ENCODE measurements at regions not wholly inside any gene's neighbourhood (a gene's known extent, or its start where the extent isn't known, plus 50 kb on each side); places are given as distances from the start of the nearest gene placed in this dataset.

DNA sequence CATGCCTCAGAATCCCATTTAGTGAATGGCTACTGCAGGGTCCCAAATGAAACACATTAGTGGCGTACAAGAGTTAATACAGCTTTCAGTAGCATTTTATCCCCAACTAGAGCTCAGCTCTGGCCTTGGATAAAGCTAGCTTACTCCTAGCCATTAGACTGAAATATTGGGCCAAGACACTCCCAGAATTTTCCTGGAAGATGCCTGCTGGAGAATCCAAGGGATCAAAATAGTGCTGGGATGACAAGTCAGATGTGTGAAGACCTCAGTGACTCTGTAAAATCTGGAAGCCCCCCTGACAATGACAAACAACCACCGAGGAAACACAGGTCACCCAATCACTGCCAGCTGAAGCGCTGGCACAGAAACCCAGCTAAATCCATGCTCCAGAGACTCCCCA lies 303.1 kb upstream of the SORL1-AS1 start:
- POLR2A ChIA-PET (ENCODE audit: unreplicated experiment): no interaction called here

DNA sequence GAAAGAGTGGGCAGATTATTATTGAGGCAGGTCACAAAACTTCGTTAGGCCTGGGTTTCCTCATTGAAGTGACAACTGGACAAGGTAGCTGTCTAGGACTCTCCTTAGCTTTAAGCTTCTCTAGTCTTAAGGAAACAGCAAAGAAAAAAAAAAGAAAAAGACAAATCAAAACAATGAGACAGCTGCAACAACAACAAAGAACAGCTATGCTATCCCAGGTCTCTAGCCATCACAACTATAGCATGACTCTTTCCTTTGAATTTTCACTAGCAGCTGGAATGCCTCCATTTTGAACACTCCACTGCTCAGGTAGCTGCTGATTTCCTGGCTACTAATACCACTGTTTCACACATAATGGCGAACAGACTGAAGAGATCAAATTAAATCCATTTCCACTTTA lies 302.4 kb upstream of the SORL1-AS1 start:
- DNase-seq: no peak
- Histone ChIP-seq H3K4me2 (no peak overlapping the region), H3K4me3 (no peak overlapping the region), H4K20me1 (ENCODE audit: insufficient read depth) (no peaks in the 10 kb centered on the region), H3K27me3 (ENCODE audit: insufficient read depth, low read depth) (peaks cover 6% of the 10 kb centered on the region; the same call in 1 of the 2 replicates), H3K9me2 (ENCODE audit: insufficient read depth) (no peaks in the 10 kb centered on the region), H3K79me2 (ENCODE audit: low read depth) (no peaks in the 10 kb centered on the region), H3K4me1 (replicated peaks; ENCODE audit: insufficient read depth) (peaks cover 10% of the 10 kb centered on the region; the same call in 1 of the 2 replicates), H3K9me3 (ENCODE audit: insufficient read depth, low read depth) (no peaks in the 10 kb centered on the region), H3K36me3 (ENCODE audit: low read depth) (no peaks in the 10 kb centered on the region), H3K27ac (no peak overlapping the region), H2AFZ (no peak overlapping the region), H3F3A (ENCODE audit: insufficient read depth, low read depth) (no peaks in the 10 kb centered on the region)
- ChIA-PET POLR2A (ENCODE audit: unreplicated experiment) (no interaction called here), CTCF (no interaction called here)
- BruUV-seq (replicated peaks): no TSS peak
- TF ChIP-seq, protein P1, sequence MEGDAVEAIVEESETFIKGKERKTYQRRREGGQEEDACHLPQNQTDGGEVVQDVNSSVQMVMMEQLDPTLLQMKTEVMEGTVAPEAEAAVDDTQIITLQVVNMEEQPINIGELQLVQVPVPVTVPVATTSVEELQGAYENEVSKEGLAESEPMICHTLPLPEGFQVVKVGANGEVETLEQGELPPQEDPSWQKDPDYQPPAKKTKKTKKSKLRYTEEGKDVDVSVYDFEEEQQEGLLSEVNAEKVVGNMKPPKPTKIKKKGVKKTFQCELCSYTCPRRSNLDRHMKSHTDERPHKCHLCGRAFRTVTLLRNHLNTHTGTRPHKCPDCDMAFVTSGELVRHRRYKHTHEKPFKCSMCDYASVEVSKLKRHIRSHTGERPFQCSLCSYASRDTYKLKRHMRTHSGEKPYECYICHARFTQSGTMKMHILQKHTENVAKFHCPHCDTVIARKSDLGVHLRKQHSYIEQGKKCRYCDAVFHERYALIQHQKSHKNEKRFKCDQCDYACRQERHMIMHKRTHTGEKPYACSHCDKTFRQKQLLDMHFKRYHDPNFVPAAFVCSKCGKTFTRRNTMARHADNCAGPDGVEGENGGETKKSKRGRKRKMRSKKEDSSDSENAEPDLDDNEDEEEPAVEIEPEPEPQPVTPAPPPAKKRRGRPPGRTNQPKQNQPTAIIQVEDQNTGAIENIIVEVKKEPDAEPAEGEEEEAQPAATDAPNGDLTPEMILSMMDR (conservative IDR thresholded peaks at IDR 0.05): no peak
- no peak for TF ChIP-seq EZH2 (IDR thresholded peaks at IDR 0.05; ENCODE audit: low read depth)
- intact Hi-C loops (cut with micrococcal nuclease; ENCODE audit: unreplicated experiment): no loop called here

More for the DNA sequence above, 303.1 kb upstream of the SORL1-AS1 start:
- H2AFZ ChIP-seq: no peak overlapping the region
- no peak for DNase-seq
- no peak overlapping the region for H3K4me3 ChIP-seq
- H3K27me3 ChIP-seq (ENCODE audit: insufficient read depth, low read depth): peaks cover 10% of the 10 kb centered on the region; the same call in 1 of the 2 replicates
- intact Hi-C loops (cut with micrococcal nuclease; ENCODE audit: unreplicated experiment): no loop called here
- no peaks in the 10 kb centered on the region for H3F3A ChIP-seq (ENCODE audit: insufficient read depth, low read depth)
- no peak overlapping the region for H3K4me2 ChIP-seq
- H3K79me2 ChIP-seq (ENCODE audit: low read depth): no peaks in the 10 kb centered on the region
- no peaks in the 10 kb centered on the region for H3K9me2 ChIP-seq (ENCODE audit: insufficient read depth)
- no TSS peak for BruUV-seq (replicated peaks)
- H3K4me1 ChIP-seq (replicated peaks; ENCODE audit: insufficient read depth): peaks cover 10% of the 10 kb centered on the region; the same call in 1 of the 2 replicates
- no peaks in the 10 kb centered on the region for H4K20me1 ChIP-seq (ENCODE audit: insufficient read depth)
- TF ChIP-seq EZH2 (IDR thresholded peaks at IDR 0.05; ENCODE audit: low read depth): no peak
- TF ChIP-seq, protein P1 (conservative IDR thresholded peaks at IDR 0.05): no peak
- H3K9me3 ChIP-seq (ENCODE audit: insufficient read depth, low read depth): no peaks in the 10 kb centered on the region
- no peak overlapping the region for H3K27ac ChIP-seq
- no peaks in the 10 kb centered on the region for H3K36me3 ChIP-seq (ENCODE audit: low read depth)
- CTCF ChIA-PET: no interaction called here

DNA sequence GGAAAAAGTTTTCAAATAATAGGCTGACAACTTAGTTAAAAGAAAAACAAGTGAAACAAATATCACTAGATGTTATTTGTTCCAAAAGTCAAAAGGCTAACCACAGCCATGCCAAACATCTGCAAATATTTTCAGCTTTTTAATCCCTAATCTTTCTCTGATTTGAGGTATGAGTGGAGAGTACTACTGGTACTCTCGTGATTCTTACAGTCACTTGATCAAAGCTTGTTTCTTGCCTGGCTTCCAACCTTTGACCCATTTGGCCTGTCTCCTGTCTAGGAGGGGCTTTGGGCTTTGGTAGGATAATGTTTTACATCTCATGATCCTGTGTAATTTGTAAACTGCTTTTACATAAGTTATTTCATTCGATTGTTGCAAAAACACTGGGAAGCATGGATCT lies 301.8 kb upstream of the SORL1-AS1 start:
- H3K9me3 ChIP-seq (ENCODE audit: insufficient read depth, low read depth): no peaks in the 10 kb centered on the region
- no peaks in the 10 kb centered on the region for H3K36me3 ChIP-seq (ENCODE audit: low read depth)
- peaks cover 6% of the 10 kb centered on the region; the same call in 1 of the 2 replicates for H3K27me3 ChIP-seq (ENCODE audit: insufficient read depth, low read depth)
- H3K4me1 ChIP-seq (replicated peaks; ENCODE audit: insufficient read depth): peaks cover 10% of the 10 kb centered on the region; the same call in 1 of the 2 replicates
- no peaks in the 10 kb centered on the region for H4K20me1 ChIP-seq (ENCODE audit: insufficient read depth)
- intact Hi-C loops (cut with micrococcal nuclease; ENCODE audit: unreplicated experiment): no loop called here
- no peak overlapping the region for H3K4me3 ChIP-seq
- TF ChIP-seq, protein P1 (conservative IDR thresholded peaks at IDR 0.05): no peak
- TF ChIP-seq EZH2 (IDR thresholded peaks at IDR 0.05; ENCODE audit: low read depth): no peak
- DNase-seq: no peak
- H2AFZ ChIP-seq: no peak overlapping the region
- no peak overlapping the region for H3K4me2 ChIP-seq
- BruUV-seq (replicated peaks): no TSS peak
- CTCF ChIA-PET: no interaction called here
- POLR2A ChIA-PET (ENCODE audit: unreplicated experiment): no interaction called here
- no peaks in the 10 kb centered on the region for H3K9me2 ChIP-seq (ENCODE audit: insufficient read depth)
- H3K27ac ChIP-seq: no peak overlapping the region
- H3K79me2 ChIP-seq (ENCODE audit: low read depth): no peaks in the 10 kb centered on the region
- H3F3A ChIP-seq (ENCODE audit: insufficient read depth, low read depth): no peaks in the 10 kb centered on the region
